ENCODE measurements at regions not wholly inside any gene's neighbourhood (a gene's known extent, or its start where the extent isn't known, plus 50 kb on each side); places are given as distances from the start of the nearest gene placed in this dataset.

- no peak for TF ChIP-seq SP1 (IDR thresholded peaks at IDR 0.05; ENCODE audit: low read depth, low read length)
These were observed 515.3 kb upstream of the DCC start (continued) for GRCh38 chr18:51824746-51825145.

DNA sequence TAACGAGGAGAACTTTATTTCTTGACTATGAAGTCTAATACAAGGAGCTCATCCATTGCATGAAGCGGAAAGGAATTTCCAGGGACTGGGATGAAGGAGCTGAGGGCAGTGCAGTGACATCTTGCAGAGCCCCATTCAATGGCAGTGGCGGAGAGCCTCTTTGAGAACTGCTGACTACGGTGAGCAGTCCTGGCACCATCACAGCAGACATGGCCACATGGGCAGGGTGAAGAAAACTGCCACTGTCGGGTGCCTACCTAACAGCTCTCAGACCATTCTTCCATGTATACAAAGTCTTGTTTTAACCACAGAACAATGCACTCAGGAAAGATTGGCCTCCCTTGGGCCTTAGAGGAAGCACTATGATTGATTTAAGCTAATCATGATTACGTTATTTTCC is 506.1 kb upstream of the DCC start:
- Histone ChIP-seq H3K27ac (ENCODE audit: low read depth, low read length) (no peak overlapping the region), H4K8ac (ENCODE audit: extremely low read depth, insufficient read depth, low read length) (no peak overlapping the region), H3K14ac (ENCODE audit: insufficient read length) (no peak overlapping the region), H3K4me2 (ENCODE audit: insufficient read depth in 1 of 2, low read depth in 2 of 2, low read length in 2 of 2) (no peak overlapping the region), H3K79me1 (ENCODE audit: low read depth, low read length) (no peaks in the 10 kb centered on the region), H2AK5ac (ENCODE audit: low read depth, low read length) (no peak overlapping the region), H2BK5ac (ENCODE audit: low read depth, low read length) (no peak overlapping the region), H3K4me3 (ENCODE audit: extremely low read depth in 1 of 4, insufficient read depth in 2 of 4, low read depth in 3 of 4, low read length in 4 of 4) (no peak overlapping the region), H3K23me2 (ENCODE audit: low read depth, low read length) (no peaks in the 10 kb centered on the region), H3K4ac (replicated peaks; ENCODE audit: insufficient read length, low read depth, low read length) (no peak overlapping the region), H4K91ac (replicated peaks; ENCODE audit: insufficient read length, low read length) (no peak overlapping the region), H2AFZ (ENCODE audit: low read length) (no peak overlapping the region), H3K56ac (replicated peaks; ENCODE audit: insufficient read length, low read depth, low read length) (no peak overlapping the region), H3K4me1 (replicated peaks in 1 of 4; ENCODE audit: control insufficient read depth in 3 of 4, insufficient read depth in 4 of 4, low read length in 3 of 4) (no peaks in the 10 kb centered on the region), H3K36me3 (ENCODE audit: control insufficient read depth in 2 of 4, insufficient read depth in 4 of 4, low read length in 3 of 4) (no peaks in the 10 kb centered on the region), H3K79me2 (ENCODE audit: control insufficient read depth in 1 of 2, insufficient read depth in 2 of 2, low read length in 2 of 2) (no peaks in the 10 kb centered on the region), H3K9me3 (ENCODE audit: insufficient read depth in 2 of 2, low read depth in 1 of 2, low read length in 1 of 2) (0 out of 4 replicates have a peak, but pooled peaks cover 0 to 2% of the 10 kb centered on the region in 2 experiments), H3K9ac (replicated peaks in 1 of 4; ENCODE audit: extremely low read depth in 1 of 4, low read depth in 3 of 4, low read length in 3 of 4) (no peak overlapping the region), H2BK12ac (ENCODE audit: low read depth, low read length) (no peak overlapping the region), H2BK20ac (ENCODE audit: low read length) (no peak overlapping the region), H3K27me3 (replicated peaks in 1 of 4; ENCODE audit: control insufficient read depth in 3 of 4, extremely low read depth in 1 of 4, insufficient read depth in 3 of 4, low read length in 3 of 4) (no peaks in the 10 kb centered on the region), H3K23ac (ENCODE audit: insufficient read length) (no peak overlapping the region), H2BK15ac (ENCODE audit: low read length) (no peak overlapping the region), H2BK120ac (replicated peaks; ENCODE audit: low read depth, low read length) (no peak overlapping the region), H4K20me1 (replicated peaks in 1 of 2; ENCODE audit: control insufficient read depth in 1 of 2, insufficient read depth in 2 of 2, low read length in 2 of 2) (no peaks in the 10 kb centered on the region), H4K5ac (ENCODE audit: insufficient read length, low read depth, low read length) (no peak overlapping the region), H3K18ac (ENCODE audit: extremely low read depth, low read length) (no peak overlapping the region)
- TF ChIP-seq, protein P1, sequence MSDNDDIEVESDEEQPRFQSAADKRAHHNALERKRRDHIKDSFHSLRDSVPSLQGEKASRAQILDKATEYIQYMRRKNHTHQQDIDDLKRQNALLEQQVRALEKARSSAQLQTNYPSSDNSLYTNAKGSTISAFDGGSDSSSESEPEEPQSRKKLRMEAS (IDR thresholded peaks at IDR 0.05): no peak
- 86% methylated on average over 6 of the region's 6 CpGs; no CpG with 5 or more reads in 1 of the 2 experiments for WGBS, 2 experiments (ENCODE audit: extremely low coverage in 1 of 2, insufficient coverage in 1 of 2, insufficient read length in 1 of 2, insufficient replicate concordance in 2 of 2, low coverage in 1 of 2, low lambda C conversion rate in 2 of 2, missing lambda C conversion rate in 1 of 2)
- FAIRE-seq (no peak), DNase-seq (ENCODE audit: low read depth in 1 of 2, low spot score in 2 of 2) (no peak)
- ChIA-PET CTCF (ENCODE audit: partially characterized antibody) (interaction anchor here (0.6 to 1.5 kb wide), 5 partner anchors 13 to 218 kb away, joined by 3 to 4 read pairs (median 3); no protein-coding TSS in a partner anchor), POLR2A (ENCODE audit: partially characterized antibody) (no interaction called here)
